Adrenal gland (tissue), 5 donors: ENCODE measurements at regions not wholly inside any gene's neighbourhood (a gene's known extent, or its start where the extent isn't known, plus 50 kb on each side); places are given as distances from the start of the nearest gene placed in this dataset.

Source experiments
- CTCF ChIP-seq, 6 experiments: fragments of 450-650 bp in 4 of 6; fragments of 200-600 bp in 2 of 6; sonication (generic) in 1 of 6; IDR thresholded peaks; 1 replicate in 5 of 6; 2 replicates in 1 of 6; pipeline versions ENCODE4 v1.5.1 to v1.8.0; 2016 to 2021; ENCODE audit warnings: antibody characterized with exemption in 6 of 6, mild to moderate bottlenecking in 2 of 6, moderate library complexity in 1 of 6
- POLR2A ChIP-seq, 2 donors: fragments of 450-650 bp; IDR thresholded peaks; one replicate each; pipeline ENCODE4 v1.6.1; 2017; ENCODE audit warnings: antibody characterized with exemption in 2 of 2, mild to moderate bottlenecking in 2 of 2, moderate library complexity in 1 of 2
- donor health status: DM: no; HTN: no; CAD: no.

GRCh38 chr15:53288542-53288941, 470.9 kb downstream of the WDR72 start:
- TF ChIP-seq CTCF (IDR thresholded peaks at IDR 0.05) (no peak), POLR2A (IDR thresholded peaks at IDR 0.05) (no peak)
